K562 (cell line): ENCODE measurements at regions not wholly inside any gene's neighbourhood (a gene's known extent, or its start where the extent isn't known, plus 50 kb on each side); places are given as distances from the start of the nearest gene placed in this dataset.

Experiments used
- ATAC-seq: fragments of 200-7000 bp; cut with Tn5 transposase; 3 replicates; pipeline ENCODE4 v1.9.1; 2020; ENCODE audit warnings: moderate library complexity
- BruUV-seq: library from RNA; stranded (reverse); fragments of 400-500 nt; replicated peaks from 2 replicates; lab custom pipeline; 2021; lab: Mats Ljungman, UMichigan
- CTCF ChIA-PET: fragments of 300-600 bp; formaldehyde crosslinking; extraction: SDS; loops from one replicate; lab custom pipeline; 2021; ENCODE audit warnings: low intra/inter-chr PET ratio; lab: Yijun Ruan, JAX
- POLR2A ChIA-PET: fragments of 300-600, 350-650 bp; sonication (Branson Sonifier 250); formaldehyde crosslinking; extraction: SDS; loops from one replicate; lab custom pipeline; 2021; ENCODE audit warnings: antibody characterized with exemption, inconsistent platforms; lab: Yijun Ruan, JAX
- DNase-seq, 4 experiments: peaks; one replicate each; pipeline versions ENCODE4 v3.0.0 to v3.0.0-alpha.2; 2011 to 2018; ENCODE audit warnings: low spot score in 3 of 4, mixed read lengths in 3 of 4; ENCODE audit errors: extremely low read depth in 1 of 4
- FAIRE-seq: peaks from 2 replicates; lab custom pipeline; 2011; peaks lifted over from hg19 to GRCh38; lab: Jason Lieb, UNC
- H2AFZ ChIP-seq: 2 replicates; pipeline ENCODE4 v1.6.0; 2011; ENCODE audit warnings: low read depth, low read length, control low read depth, inconsistent platforms
- H3K27ac ChIP-seq: fragments of 200-600 bp; 3 replicates; pipeline ENCODE4 v1.8.0; 2011; ENCODE audit warnings: low read depth, mild to moderate bottlenecking, control low read depth, inconsistent platforms, low read length, moderate library complexity, mixed read lengths; ENCODE audit errors: extremely low read depth
- H3K27me3 ChIP-seq, 2 experiments: fragments of 300-600 bp in 1 of 2; 2 replicates in 1 of 2; 3 replicates in 1 of 2; pipeline versions ENCODE4 v1.6.0 to v1.8.0; 2011; ENCODE audit warnings: inconsistent platforms in 2 of 2, low read length in 2 of 2, mild to moderate bottlenecking in 1 of 2, mixed read lengths in 1 of 2, moderate library complexity in 1 of 2; ENCODE audit not compliant: control insufficient read depth in 2 of 2, insufficient read depth in 2 of 2
- H3K36me3 ChIP-seq: fragments of 300-600 bp; 3 replicates; pipeline ENCODE4 v1.8.0; 2011; ENCODE audit warnings: mild to moderate bottlenecking, low read length, inconsistent platforms; ENCODE audit not compliant: control insufficient read depth, insufficient read depth
- H3K4me1 ChIP-seq, 2 experiments: fragments of 200-600 bp in 1 of 2; replicated peaks in 1 of 2; 2 replicates in 1 of 2; 3 replicates in 1 of 2; pipeline versions ENCODE4 v1.5.1 to v1.8.0; 2011; ENCODE audit warnings: inconsistent platforms in 2 of 2, low read length in 2 of 2, mild to moderate bottlenecking in 1 of 2, mixed read lengths in 1 of 2, moderate library complexity in 1 of 2; ENCODE audit not compliant: control insufficient read depth in 2 of 2, insufficient read depth in 2 of 2
- H3K4me2 ChIP-seq: 2 replicates; pipeline ENCODE4 v1.6.1; 2011; ENCODE audit warnings: low read length, control low read depth, inconsistent platforms, mixed read lengths; ENCODE audit not compliant: insufficient read depth
- H3K4me3 ChIP-seq: fragments of 200-600 bp; sonication (generic), shearing (Covaris generic); 2 replicates; pipeline ENCODE4 v1.5.1; 2016; ENCODE audit warnings: control low read depth, inconsistent platforms
- H3K79me2 ChIP-seq: fragments of 200-600 bp; 3 replicates; pipeline ENCODE4 v1.8.0; 2011; ENCODE audit warnings: low read length, inconsistent platforms; ENCODE audit not compliant: control insufficient read depth, insufficient read depth
- H3K9ac ChIP-seq, 2 experiments: 2 replicates each; pipeline versions ENCODE4 v1.6.0 to v1.6.1; 2011; ENCODE audit warnings: low read depth in 2 of 2, low read length in 2 of 2, control low read depth in 1 of 2, inconsistent platforms in 1 of 2, mild to moderate bottlenecking in 1 of 2, mixed read lengths in 1 of 2; ENCODE audit not compliant: insufficient read depth in 1 of 2
- H3K9me1 ChIP-seq: one replicate; pipeline ENCODE4 v1.6.0; 2011; ENCODE audit warnings: inconsistent platforms, mild to moderate bottlenecking, low read length, moderate library complexity; ENCODE audit not compliant: control insufficient read depth, insufficient read depth
- H3K9me3 ChIP-seq: replicated peaks from 2 replicates; pipeline ENCODE4 v1.5.1; 2011; ENCODE audit warnings: low read depth, low read length, inconsistent platforms; ENCODE audit not compliant: control insufficient read depth, insufficient read depth
- H4K20me1 ChIP-seq: replicated peaks from 2 replicates; pipeline ENCODE4 v1.6.1; 2011; ENCODE audit warnings: low read length, inconsistent platforms, mixed read lengths; ENCODE audit not compliant: control insufficient read depth, insufficient read depth
- CHD4 ChIP-seq: fragments of 200-600 bp; sonication (generic); IDR thresholded peaks from 3 replicates; pipeline ENCODE4 v1.6.1; 2012; ENCODE audit warnings: low read depth, mild to moderate bottlenecking, mixed read lengths, low read length, inconsistent platforms; ENCODE audit not compliant: insufficient read depth, insufficient replicate concordance, poor library complexity, severe bottlenecking
- EZH2 ChIP-seq: IDR thresholded peaks from 2 replicates; pipeline ENCODE4 v1.6.1; 2012; ENCODE audit warnings: low read depth, mild to moderate bottlenecking, inconsistent platforms, low read length, borderline replicate concordance
- L3MBTL2 ChIP-seq: fragments of 450-650 bp; IDR thresholded peaks from 2 replicates; pipeline ENCODE4 v1.6.1; 2016; ENCODE audit warnings: mild to moderate bottlenecking, moderate library complexity
- MECOM ChIP-seq: fragments of 250-450 bp; sonication (Bioruptor Pico); IDR thresholded peaks from 2 replicates; pipeline ENCODE4 v1.8.0; 2022; ENCODE audit warnings: inconsistent platforms
- MNT ChIP-seq, 2 experiments: fragments of 450-650 bp; conservative IDR thresholded peaks; 2 replicates each; pipeline ENCODE4 v1.6.1; 2017; ENCODE audit warnings: mild to moderate bottlenecking in 2 of 2, moderate library complexity in 2 of 2
- MXD1 ChIP-seq: fragments of 250-450 bp; sonication (Bioruptor Pico); IDR thresholded peaks from 2 replicates; pipeline ENCODE4 v1.8.0; 2021; ENCODE audit warnings: borderline replicate concordance, mild to moderate bottlenecking, moderate library complexity; ENCODE audit not compliant: poor library complexity, severe bottlenecking
- TBP ChIP-seq: optimal IDR thresholded peaks from 2 replicates; pipeline ENCODE3; 2011; ENCODE audit warnings: low read depth, low read length, improper control_type of control experiment
- TCF3 ChIP-seq: sonication (generic); formaldehyde crosslinking; IDR thresholded peaks from 2 replicates; pipeline ENCODE4 v1.4.0; 2020; ENCODE audit warnings: mild to moderate bottlenecking, missing genetic modification reagents
- TSC22D4 ChIP-seq: fragments of 450-650 bp; IDR thresholded peaks from 2 replicates; pipeline ENCODE4 v1.6.1; 2016; ENCODE audit warnings: missing genetic modification characterization, missing biosample characterization, control low read depth
- ZBTB17 ChIP-seq: fragments of 450-650 bp; formaldehyde crosslinking; IDR thresholded peaks from 2 replicates; pipeline ENCODE4 v1.4.0; 2020; ENCODE audit warnings: mild to moderate bottlenecking
- ZNF232 ChIP-seq: sonication (generic); formaldehyde crosslinking; IDR thresholded peaks from 2 replicates; pipeline ENCODE4 v1.8.0; 2022; ENCODE audit warnings: mild to moderate bottlenecking, missing genetic modification reagents
- ZNF398 ChIP-seq: fragments of 250-450 bp; sonication (Bioruptor Pico); IDR thresholded peaks from 2 replicates; pipeline ENCODE4 v1.8.0; 2021; ENCODE audit warnings: moderate library complexity, mild to moderate bottlenecking, inconsistent platforms
- ZNF780A ChIP-seq: fragments of 250-450 bp; sonication (Bioruptor Pico); IDR thresholded peaks from 2 replicates; pipeline ENCODE4 v1.5.0; 2021; ENCODE audit warnings: mild to moderate bottlenecking
- WGBS: fragments of 100-300 bp; shearing (Covaris generic); methylation state at CpG from one replicate; pipeline ENCODE4 v1.1.6; 2016; ENCODE audit warnings: low coverage, mixed read lengths; ENCODE audit not compliant: insufficient coverage; ENCODE audit errors: missing lambda C conversion rate; 5-methylcytosine and 5-hydroxymethylcytosine counted together
- in situ Hi-C: fragments of 300-500 bp; cut with MboI; formaldehyde crosslinking; loops from 4 replicates; pipeline ENCODE4 v1.15.0; 2018; ENCODE audit warnings: inconsistent platforms, mixed read lengths
- intact Hi-C: fragments of 100-400 bp; cut with micrococcal nuclease; formaldehyde crosslinking; loops from 2 replicates; pipeline ENCODE4 v1.14.2; 2022

GRCh38 chr11:130588471-130588870 is 140.0 kb downstream of the ADAMTS15 start:
- no peaks in the 10 kb centered on the region for H3K9me3 ChIP-seq
- ATAC-seq (no peak), FAIRE-seq (no peak), DNase-seq (no peak)
- H3K9me1 ChIP-seq, result no peaks in the 10 kb centered on the region
- intact Hi-C loops, result no loop called here
- ChIA-PET CTCF (no interaction called here), POLR2A (no interaction called here)
- no peaks in the 10 kb centered on the region for H4K20me1 ChIP-seq
- TF ChIP-seq TBP, result no peak
- TF ChIP-seq TCF3 (CRISPR knock-in tag), result no peak
- TF ChIP-seq EZH2, result no peak
- TF ChIP-seq ZNF780A, result no peak
- no peak overlapping the region for H3K27ac ChIP-seq
- no peak overlapping the region for H2AFZ ChIP-seq
- no TSS peak for BruUV-seq
- H3K36me3 ChIP-seq, result no peaks in the 10 kb centered on the region
- H3K4me3 ChIP-seq, result no peak overlapping the region
- WGBS, result 8% methylated on average over 2 of the region's 2 CpGs
- no peaks in the 10 kb centered on the region for H3K79me2 ChIP-seq
- no peaks in the 10 kb centered on the region for H3K4me1 ChIP-seq
- peaks cover 0 to 8% of the 10 kb centered on the region in 2 experiments; a peak in 1 of 5 replicates for H3K27me3 ChIP-seq
- in situ Hi-C loops, result no loop called here
- no peak overlapping the region for H3K4me2 ChIP-seq
- H3K9ac ChIP-seq, result no peak overlapping the region

GRCh38 chr11:130592056-130592455 is 143.6 kb downstream of the ADAMTS15 start:
- BruUV-seq, result no TSS peak
- TF ChIP-seq ZBTB17 (CRISPR knock-in tag) (no peak), ZNF232 (CRISPR knock-in tag) (no peak), L3MBTL2 (no peak), MXD1 (CRISPR knock-in tag) (no peak), MECOM (no peak), CHD4 (no peak), TSC22D4 (tag) (no peak), ZNF398 (CRISPR knock-in tag) (no peak), MNT (conservative IDR thresholded peaks at IDR 0.05) (no peak)

More at GRCh38 chr11:130592056-130592455, 143.6 kb downstream of the ADAMTS15 start:
- Histone ChIP-seq H3K79me2 (no peaks in the 10 kb centered on the region), H3K27me3 (no peaks in the 10 kb centered on the region; a peak in 1 of 5 replicates), H3K4me3 (no peak overlapping the region), H2AFZ (no peak overlapping the region), H3K9me1 (no peaks in the 10 kb centered on the region), H4K20me1 (no peaks in the 10 kb centered on the region), H3K36me3 (no peaks in the 10 kb centered on the region), H3K9me3 (no peaks in the 10 kb centered on the region), H3K4me2 (no peak overlapping the region), H3K4me1 (no peaks in the 10 kb centered on the region), H3K9ac (no peak overlapping the region), H3K27ac (no peak overlapping the region)
- in situ Hi-C loops, result no loop called here
- intact Hi-C loops, result no loop called here
- CTCF ChIA-PET, result no interaction called here
- DNase-seq (no peak), FAIRE-seq (no peak), ATAC-seq (no peak)
- WGBS, result 0% methylated on average over 2 of the region's 2 CpGs
- POLR2A ChIA-PET, result no interaction called here
